ENCODE measurements at regions not wholly inside any gene's neighbourhood (a gene's known extent, or its start where the extent isn't known, plus 50 kb on each side); places are given as distances from the start of the nearest gene placed in this dataset.

GRCh38 chr11:32309530-32310213 is 125.7 kb downstream of the WT1 start:
- Histone ChIP-seq H3K27me3 (replicated peaks) (no peaks in the 10 kb centered on the region), H3K36me3 (replicated peaks) (no peaks in the 10 kb centered on the region), H3K27ac (no peak overlapping the region), H3K4me3 (ENCODE audit: low read depth, low read length) (no peak overlapping the region)
- in situ Hi-C loops (cut with HindIII; ENCODE audit: low pct_ligation_motif_present, low sequenced_read_pairs), result no loop called here
- no peak for TF ChIP-seq CTCF (IDR thresholded peaks at IDR 0.05; ENCODE audit: low read depth, low read length, missing control alignments)
- no peak for DNase-seq

- no peak for DNase-seq
- Histone ChIP-seq H3K27ac (no peak overlapping the region), H3K4me3 (ENCODE audit: low read depth, low read length) (no peak overlapping the region), H3K27me3 (replicated peaks) (no peaks in the 10 kb centered on the region), H3K36me3 (replicated peaks) (no peaks in the 10 kb centered on the region)
- TF ChIP-seq CTCF (IDR thresholded peaks at IDR 0.05; ENCODE audit: low read depth, low read length, missing control alignments), result no peak
- in situ Hi-C loops (cut with HindIII; ENCODE audit: low pct_ligation_motif_present, low sequenced_read_pairs), result no loop called here
Measured at GRCh38 chr11:32310214-32310601, 125.1 kb downstream of the WT1 start.

- TF ChIP-seq CTCF (IDR thresholded peaks at IDR 0.05; ENCODE audit: low read depth, low read length, missing control alignments), result no peak
- DNase-seq, result no peak
- Histone ChIP-seq H3K27me3 (replicated peaks) (no peaks in the 10 kb centered on the region), H3K27ac (no peak overlapping the region), H3K4me3 (ENCODE audit: low read depth, low read length) (no peak overlapping the region), H3K36me3 (replicated peaks) (no peaks in the 10 kb centered on the region)
- in situ Hi-C loops (cut with HindIII; ENCODE audit: low pct_ligation_motif_present, low sequenced_read_pairs), result no loop called here
Measured at GRCh38 chr11:32311346-32312065, 123.8 kb downstream of the WT1 start.

- H3K36me3 ChIP-seq (replicated peaks), result no peaks in the 10 kb centered on the region
- no peaks in the 10 kb centered on the region for H3K27me3 ChIP-seq (replicated peaks)
- TF ChIP-seq CTCF (IDR thresholded peaks at IDR 0.05; ENCODE audit: low read depth, low read length, missing control alignments), result no peak
- H3K4me3 ChIP-seq (ENCODE audit: low read depth, low read length), result no peak overlapping the region
- peak; percentile 6 for DNase-seq
- H3K27ac ChIP-seq, result peak overlapping the region; percentile 63
- in situ Hi-C loops (cut with HindIII; ENCODE audit: low pct_ligation_motif_present, low sequenced_read_pairs), result no loop called here
Measured at GRCh38 chr11:32312206-32312817, 123.0 kb downstream of the WT1 start.

GRCh38 chr11:32312865-32313403 is 122.4 kb downstream of the WT1 start:
- Histone ChIP-seq H3K36me3 (replicated peaks) (no peaks in the 10 kb centered on the region), H3K27me3 (replicated peaks) (no peaks in the 10 kb centered on the region), H3K4me3 (ENCODE audit: low read depth, low read length) (no peak overlapping the region), H3K27ac (peak overlapping the region; percentile 63)
- in situ Hi-C loops (cut with HindIII; ENCODE audit: low pct_ligation_motif_present, low sequenced_read_pairs), result no loop called here
- TF ChIP-seq CTCF (IDR thresholded peaks at IDR 0.05; ENCODE audit: low read depth, low read length, missing control alignments), result peak; percentile 73
- DNase-seq, result peak; percentile 57
